ENCODE measurements at regions not wholly inside any gene's neighbourhood (a gene's known extent, or its start where the extent isn't known, plus 50 kb on each side); places are given as distances from the start of the nearest gene placed in this dataset.

DNA sequence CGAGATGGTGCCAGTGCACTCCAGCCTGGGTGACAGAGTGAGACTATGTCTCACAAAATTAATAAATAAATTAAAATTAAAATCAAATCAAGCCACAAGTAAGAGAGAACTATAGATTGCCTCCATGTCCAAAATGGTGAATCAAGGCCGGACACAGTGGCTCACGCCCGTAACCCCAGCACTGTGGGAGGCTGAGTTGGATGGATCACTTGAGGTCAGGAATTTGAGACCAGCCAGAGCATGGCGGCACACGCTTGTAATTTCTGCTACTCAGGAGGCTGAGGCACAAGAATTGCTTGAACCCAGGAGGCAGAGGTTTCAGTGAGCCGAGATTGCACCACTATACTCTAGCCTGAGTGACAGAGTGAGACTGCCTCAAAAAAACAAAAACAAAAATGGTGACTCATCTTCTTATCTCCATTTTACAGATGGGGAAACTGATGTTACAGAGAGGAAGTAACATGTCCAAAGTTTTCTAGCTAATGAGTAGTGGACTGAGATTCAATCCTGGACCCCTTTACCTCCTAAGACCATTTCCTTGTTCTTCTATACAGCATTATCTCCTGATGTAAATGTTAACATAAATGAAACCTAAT, 99.0 kb upstream of the HNRNPU start (continued):
- no peak for TF ChIP-seq ELF2 (CRISPR knock-in tag; IDR thresholded peaks at IDR 0.05)
- TF ChIP-seq, protein P1, sequence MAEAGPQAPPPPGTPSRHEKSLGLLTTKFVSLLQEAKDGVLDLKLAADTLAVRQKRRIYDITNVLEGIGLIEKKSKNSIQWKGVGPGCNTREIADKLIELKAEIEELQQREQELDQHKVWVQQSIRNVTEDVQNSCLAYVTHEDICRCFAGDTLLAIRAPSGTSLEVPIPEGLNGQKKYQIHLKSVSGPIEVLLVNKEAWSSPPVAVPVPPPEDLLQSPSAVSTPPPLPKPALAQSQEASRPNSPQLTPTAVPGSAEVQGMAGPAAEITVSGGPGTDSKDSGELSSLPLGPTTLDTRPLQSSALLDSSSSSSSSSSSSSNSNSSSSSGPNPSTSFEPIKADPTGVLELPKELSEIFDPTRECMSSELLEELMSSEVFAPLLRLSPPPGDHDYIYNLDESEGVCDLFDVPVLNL (CRISPR knock-in tag; IDR thresholded peaks at IDR 0.05; ENCODE audit: low read depth): no peak
- TF ChIP-seq ZNF134 (CRISPR knock-in tag; conservative IDR thresholded peaks at IDR 0.05): no peak
- TF ChIP-seq WHSC1 (IDR thresholded peaks at IDR 0.05; ENCODE audit: low read length): no peak
- no peak for TF ChIP-seq MED1 (CRISPR knock-in tag; IDR thresholded peaks at IDR 0.05; ENCODE audit: borderline replicate concordance)
- TF ChIP-seq, protein P2, sequence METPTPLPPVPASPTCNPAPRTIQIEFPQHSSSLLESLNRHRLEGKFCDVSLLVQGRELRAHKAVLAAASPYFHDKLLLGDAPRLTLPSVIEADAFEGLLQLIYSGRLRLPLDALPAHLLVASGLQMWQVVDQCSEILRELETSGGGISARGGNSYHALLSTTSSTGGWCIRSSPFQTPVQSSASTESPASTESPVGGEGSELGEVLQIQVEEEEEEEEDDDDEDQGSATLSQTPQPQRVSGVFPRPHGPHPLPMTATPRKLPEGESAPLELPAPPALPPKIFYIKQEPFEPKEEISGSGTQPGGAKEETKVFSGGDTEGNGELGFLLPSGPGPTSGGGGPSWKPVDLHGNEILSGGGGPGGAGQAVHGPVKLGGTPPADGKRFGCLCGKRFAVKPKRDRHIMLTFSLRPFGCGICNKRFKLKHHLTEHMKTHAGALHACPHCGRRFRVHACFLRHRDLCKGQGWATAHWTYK (CRISPR knock-in tag; IDR thresholded peaks at IDR 0.05): no peak
- no peak for TF ChIP-seq ZNF224 (CRISPR knock-in tag; IDR thresholded peaks at IDR 0.05)
- no peak for TF ChIP-seq PRMT5 (CRISPR knock-in tag; IDR thresholded peaks at IDR 0.05)
- no peak for TF ChIP-seq ZHX1 (conservative IDR thresholded peaks at IDR 0.05; ENCODE audit: low read length)
- no peak for TF ChIP-seq TCF7 (IDR thresholded peaks at IDR 0.05; ENCODE audit: borderline replicate concordance)
- TF ChIP-seq, protein P3, sequence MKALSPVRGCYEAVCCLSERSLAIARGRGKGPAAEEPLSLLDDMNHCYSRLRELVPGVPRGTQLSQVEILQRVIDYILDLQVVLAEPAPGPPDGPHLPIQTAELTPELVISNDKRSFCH (CRISPR knock-in tag; IDR thresholded peaks at IDR 0.05): no peak
- TF ChIP-seq, protein P3 (tag; IDR thresholded peaks at IDR 0.05): no peak
- TF ChIP-seq SOX6 (IDR thresholded peaks at IDR 0.05): peak; percentile 67; the same call in 1 of the 2 replicates
- TF ChIP-seq, protein P4, sequence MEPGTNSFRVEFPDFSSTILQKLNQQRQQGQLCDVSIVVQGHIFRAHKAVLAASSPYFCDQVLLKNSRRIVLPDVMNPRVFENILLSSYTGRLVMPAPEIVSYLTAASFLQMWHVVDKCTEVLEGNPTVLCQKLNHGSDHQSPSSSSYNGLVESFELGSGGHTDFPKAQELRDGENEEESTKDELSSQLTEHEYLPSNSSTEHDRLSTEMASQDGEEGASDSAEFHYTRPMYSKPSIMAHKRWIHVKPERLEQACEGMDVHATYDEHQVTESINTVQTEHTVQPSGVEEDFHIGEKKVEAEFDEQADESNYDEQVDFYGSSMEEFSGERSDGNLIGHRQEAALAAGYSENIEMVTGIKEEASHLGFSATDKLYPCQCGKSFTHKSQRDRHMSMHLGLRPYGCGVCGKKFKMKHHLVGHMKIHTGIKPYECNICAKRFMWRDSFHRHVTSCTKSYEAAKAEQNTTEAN (CRISPR knock-in tag; IDR thresholded peaks at IDR 0.05): no peak
- TF ChIP-seq HDAC1 (IDR thresholded peaks at IDR 0.05): peak in 1 of 2 experiments; percentile 91; a peak in 2 of 4 replicates
- no peak for TF ChIP-seq ZNF274 (IDR thresholded peaks at IDR 0.05; ENCODE audit: borderline replicate concordance, low read depth, low read length)
- no peak for TF ChIP-seq ZNF165 (CRISPR knock-in tag; IDR thresholded peaks at IDR 0.05; ENCODE audit: borderline replicate concordance)
- TF ChIP-seq ZNF77 (CRISPR knock-in tag; IDR thresholded peaks at IDR 0.05): no peak
- no peak for TF ChIP-seq GTF3C2 (IDR thresholded peaks at IDR 0.05; ENCODE audit: borderline replicate concordance, extremely low read depth, insufficient read length)
- TF ChIP-seq HDAC2 (IDR thresholded peaks at IDR 0.05): peak; percentile 97

All from K562 (cell line).